HEK293 (cell line): ENCODE measurements at regions not wholly inside any gene's neighbourhood (a gene's known extent, or its start where the extent isn't known, plus 50 kb on each side); places are given as distances from the start of the nearest gene placed in this dataset.

Experiments
- CTCF ChIA-PET: fragments of 350-600 bp; formaldehyde crosslinking; extraction: SDS; loops from one replicate; lab custom pipeline; 2021; ENCODE audit warnings: antibody characterized with exemption; lab: Yijun Ruan, JAX
- POLR2A ChIA-PET: fragments of 300-600 bp; formaldehyde crosslinking; extraction: SDS; loops from one replicate; lab custom pipeline; 2020; ENCODE audit warnings: antibody characterized with exemption, inconsistent platforms; lab: Yijun Ruan, JAX
- H3K27ac ChIP-seq: fragments of 200-500 bp; sonication (Bioruptor generic); 2 replicates; pipeline ENCODE4 v1.5.1; 2014; ENCODE audit warnings: low read depth, low read length, control low read depth, inconsistent platforms; ENCODE audit errors: extremely low read depth
- H3K36me3 ChIP-seq, 2 experiments: fragments of 200-500 bp in 1 of 2; sonication (Bioruptor generic) in 1 of 2; 1 replicate in 1 of 2; 2 replicates in 1 of 2; pipeline ENCODE4 v1.5.1; 2014 to 2017; ENCODE audit warnings: inconsistent platforms in 2 of 2, low read length in 2 of 2; ENCODE audit not compliant: control insufficient read depth in 2 of 2, insufficient read depth in 1 of 2
- H3K4me1 ChIP-seq: fragments of 200-500 bp; sonication (Bioruptor generic); 2 replicates; pipeline ENCODE4 v1.5.1; 2014; ENCODE audit warnings: mild to moderate bottlenecking, low read length, inconsistent platforms; ENCODE audit not compliant: control insufficient read depth, insufficient read depth
- H3K4me3 ChIP-seq: 2 replicates; pipeline ENCODE4 v1.5.1; 2011; ENCODE audit warnings: low read depth, mild to moderate bottlenecking, control low read depth, low read length, moderate library complexity
- H3K9me3 ChIP-seq: fragments of 200-500 bp; sonication (Bioruptor generic); 2 replicates; pipeline ENCODE4 v1.5.1; 2014; ENCODE audit warnings: low read depth, low read length, inconsistent platforms; ENCODE audit not compliant: control insufficient read depth, insufficient read depth
- GLI4 ChIP-seq: fragments of 450-650 bp; formaldehyde crosslinking; IDR thresholded peaks from 2 replicates; pipeline ENCODE4 v1.5.1; 2016; ENCODE audit warnings: missing biosample characterization, missing genetic modification characterization
- GLIS2 ChIP-seq: fragments of 450-650 bp; formaldehyde crosslinking; IDR thresholded peaks from 2 replicates; pipeline ENCODE4 v1.5.1; 2016; ENCODE audit warnings: missing biosample characterization, missing genetic modification characterization
- KLF16 ChIP-seq: fragments of 450-650 bp; formaldehyde crosslinking; IDR thresholded peaks from 2 replicates; pipeline ENCODE4 v1.5.1; 2017; ENCODE audit warnings: missing biosample characterization, missing genetic modification characterization
- KLF9 ChIP-seq: fragments of 450-650 bp; formaldehyde crosslinking; IDR thresholded peaks from 2 replicates; pipeline ENCODE4 v1.5.1; 2016; ENCODE audit warnings: missing biosample characterization, missing genetic modification characterization, low read depth
- MZF1 ChIP-seq: fragments of 450-650 bp; formaldehyde crosslinking; IDR thresholded peaks from 2 replicates; pipeline ENCODE4 v1.5.1; 2017; ENCODE audit warnings: missing biosample characterization, missing genetic modification characterization, borderline replicate concordance
- WT1 ChIP-seq: fragments of 450-650 bp; formaldehyde crosslinking; IDR thresholded peaks from 2 replicates; pipeline ENCODE4 v1.5.1; 2016; ENCODE audit warnings: missing biosample characterization, missing genetic modification characterization
- YY1 ChIP-seq: fragments of 450-650 bp; formaldehyde crosslinking; IDR thresholded peaks from 2 replicates; pipeline ENCODE4 v1.5.1; 2018; ENCODE audit warnings: missing biosample characterization, missing genetic modification characterization
- ZBTB17 ChIP-seq: fragments of 450-650 bp; formaldehyde crosslinking; IDR thresholded peaks from 2 replicates; pipeline ENCODE4 v1.5.1; 2016; ENCODE audit warnings: missing biosample characterization, missing genetic modification characterization
- ZNF221 ChIP-seq: fragments of 450-650 bp; formaldehyde crosslinking; IDR thresholded peaks from 2 replicates; pipeline ENCODE4 v1.5.1; 2017; ENCODE audit warnings: missing biosample characterization, missing genetic modification characterization, borderline replicate concordance
- ZNF423 ChIP-seq: fragments of 450-650 bp; formaldehyde crosslinking; IDR thresholded peaks from 2 replicates; pipeline ENCODE4 v1.5.1; 2016; ENCODE audit warnings: missing biosample characterization, missing genetic modification characterization
- ZNF548 ChIP-seq: fragments of 450-650 bp; formaldehyde crosslinking; IDR thresholded peaks from 2 replicates; pipeline ENCODE4 v1.5.1; 2016; ENCODE audit warnings: missing biosample characterization, missing genetic modification characterization
- ZNF555 ChIP-seq: fragments of 450-650 bp; formaldehyde crosslinking; conservative IDR thresholded peaks from 2 replicates; pipeline ENCODE4 v1.5.1; 2017; ENCODE audit warnings: missing biosample characterization, mild to moderate bottlenecking, missing genetic modification characterization, inconsistent platforms
- ZNF776 ChIP-seq: fragments of 450-650 bp; formaldehyde crosslinking; IDR thresholded peaks from 2 replicates; pipeline ENCODE4 v1.5.0; 2017; ENCODE audit warnings: missing biosample characterization, missing genetic modification characterization, borderline replicate concordance
- ZNF830 ChIP-seq: fragments of 450-650 bp; IDR thresholded peaks from 2 replicates; pipeline ENCODE4 v1.5.0; 2018; ENCODE audit warnings: missing biosample characterization, missing genetic modification characterization, low read depth, mild to moderate bottlenecking, moderate library complexity
- ZNF837 ChIP-seq: fragments of 450-650 bp; formaldehyde crosslinking; IDR thresholded peaks from 2 replicates; pipeline ENCODE4 v1.5.1; 2016; ENCODE audit warnings: missing biosample characterization, missing genetic modification characterization
- ZXDB ChIP-seq: fragments of 450-650 bp; formaldehyde crosslinking; IDR thresholded peaks from 2 replicates; pipeline ENCODE4 v1.5.1; 2016; ENCODE audit warnings: missing biosample characterization, missing genetic modification characterization
- TF ChIP-seq, protein P1 (sequence below): fragments of 450-650 bp; formaldehyde crosslinking; IDR thresholded peaks from 2 replicates; pipeline ENCODE4 v1.5.1; 2016; ENCODE audit warnings: missing biosample characterization, missing genetic modification characterization
- TF ChIP-seq, protein P2 (sequence below): fragments of 450-650 bp; formaldehyde crosslinking; IDR thresholded peaks from 2 replicates; pipeline ENCODE4 v1.5.1; 2016; ENCODE audit warnings: missing biosample characterization, missing genetic modification characterization
- TF ChIP-seq, protein P3 (sequence below): IDR thresholded peaks from 2 replicates; pipeline ENCODE4 v1.6.1; 2011; ENCODE audit warnings: mild to moderate bottlenecking, low read depth, low read length, borderline replicate concordance
- TF ChIP-seq, protein P4 (sequence below): fragments of 450-650 bp; formaldehyde crosslinking; IDR thresholded peaks from 2 replicates; pipeline ENCODE4 v1.5.1; 2016; ENCODE audit warnings: missing biosample characterization, missing genetic modification characterization
- TF ChIP-seq, protein P5 (sequence below): fragments of 450-650 bp; formaldehyde crosslinking; IDR thresholded peaks from 2 replicates; pipeline ENCODE4 v1.5.1; 2016; ENCODE audit warnings: missing biosample characterization, missing genetic modification characterization
- TF ChIP-seq, protein P6 (sequence below): fragments of 450-650 bp; formaldehyde crosslinking; IDR thresholded peaks from 2 replicates; pipeline ENCODE4 v1.5.1; 2016; ENCODE audit warnings: missing biosample characterization, missing genetic modification characterization

DNA sequence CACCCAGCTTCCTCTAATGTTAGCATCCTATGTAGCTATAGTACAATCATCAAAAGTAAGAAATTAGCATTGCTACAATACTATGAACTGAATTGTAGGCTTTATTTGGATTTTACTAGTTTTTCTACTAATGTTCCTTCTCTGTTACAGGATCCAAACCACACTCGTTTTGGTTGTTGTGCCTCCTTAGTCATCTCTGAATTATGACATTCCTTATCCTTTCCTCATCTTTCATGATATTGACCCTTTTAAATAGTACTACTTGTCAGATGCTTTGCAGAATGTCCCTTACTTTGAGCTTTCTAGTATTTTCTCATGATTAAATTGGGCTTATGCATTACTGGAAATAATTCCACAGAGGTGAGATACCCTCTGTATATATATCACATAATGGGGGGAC, 265.4 kb downstream of the VPS13C start:
- no peak for TF ChIP-seq ZNF837 (tag by site-specific recombination)
- TF ChIP-seq GLI4 (tag by site-specific recombination), result no peak
- no peak for TF ChIP-seq ZXDB
- TF ChIP-seq, protein P1, sequence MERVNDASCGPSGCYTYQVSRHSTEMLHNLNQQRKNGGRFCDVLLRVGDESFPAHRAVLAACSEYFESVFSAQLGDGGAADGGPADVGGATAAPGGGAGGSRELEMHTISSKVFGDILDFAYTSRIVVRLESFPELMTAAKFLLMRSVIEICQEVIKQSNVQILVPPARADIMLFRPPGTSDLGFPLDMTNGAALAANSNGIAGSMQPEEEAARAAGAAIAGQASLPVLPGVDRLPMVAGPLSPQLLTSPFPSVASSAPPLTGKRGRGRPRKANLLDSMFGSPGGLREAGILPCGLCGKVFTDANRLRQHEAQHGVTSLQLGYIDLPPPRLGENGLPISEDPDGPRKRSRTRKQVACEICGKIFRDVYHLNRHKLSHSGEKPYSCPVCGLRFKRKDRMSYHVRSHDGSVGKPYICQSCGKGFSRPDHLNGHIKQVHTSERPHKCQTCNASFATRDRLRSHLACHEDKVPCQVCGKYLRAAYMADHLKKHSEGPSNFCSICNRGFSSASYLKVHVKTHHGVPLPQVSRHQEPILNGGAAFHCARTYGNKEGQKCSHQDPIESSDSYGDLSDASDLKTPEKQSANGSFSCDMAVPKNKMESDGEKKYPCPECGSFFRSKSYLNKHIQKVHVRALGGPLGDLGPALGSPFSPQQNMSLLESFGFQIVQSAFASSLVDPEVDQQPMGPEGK (tag by site-specific recombination), result no peak
- TF ChIP-seq MZF1, result no peak
- TF ChIP-seq, protein P2, sequence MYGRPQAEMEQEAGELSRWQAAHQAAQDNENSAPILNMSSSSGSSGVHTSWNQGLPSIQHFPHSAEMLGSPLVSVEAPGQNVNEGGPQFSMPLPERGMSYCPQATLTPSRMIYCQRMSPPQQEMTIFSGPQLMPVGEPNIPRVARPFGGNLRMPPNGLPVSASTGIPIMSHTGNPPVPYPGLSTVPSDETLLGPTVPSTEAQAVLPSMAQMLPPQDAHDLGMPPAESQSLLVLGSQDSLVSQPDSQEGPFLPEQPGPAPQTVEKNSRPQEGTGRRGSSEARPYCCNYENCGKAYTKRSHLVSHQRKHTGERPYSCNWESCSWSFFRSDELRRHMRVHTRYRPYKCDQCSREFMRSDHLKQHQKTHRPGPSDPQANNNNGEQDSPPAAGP (tag by site-specific recombination), result no peak
- no peak for TF ChIP-seq ZBTB17 (tag by site-specific recombination)
- no peak for TF ChIP-seq ZNF221 (tag by site-specific recombination)
- TF ChIP-seq, all 188 proteins: peak for 0
- no peaks in the 10 kb centered on the region for H3K9me3 ChIP-seq
- POLR2A ChIA-PET, result no interaction called here
- no peaks in the 10 kb centered on the region for H3K36me3 ChIP-seq
- no peaks in the 10 kb centered on the region for H3K4me1 ChIP-seq
- CTCF ChIA-PET, result no interaction called here
- H3K27ac ChIP-seq, result no peak overlapping the region
- no peak overlapping the region for H3K4me3 ChIP-seq

DNA sequence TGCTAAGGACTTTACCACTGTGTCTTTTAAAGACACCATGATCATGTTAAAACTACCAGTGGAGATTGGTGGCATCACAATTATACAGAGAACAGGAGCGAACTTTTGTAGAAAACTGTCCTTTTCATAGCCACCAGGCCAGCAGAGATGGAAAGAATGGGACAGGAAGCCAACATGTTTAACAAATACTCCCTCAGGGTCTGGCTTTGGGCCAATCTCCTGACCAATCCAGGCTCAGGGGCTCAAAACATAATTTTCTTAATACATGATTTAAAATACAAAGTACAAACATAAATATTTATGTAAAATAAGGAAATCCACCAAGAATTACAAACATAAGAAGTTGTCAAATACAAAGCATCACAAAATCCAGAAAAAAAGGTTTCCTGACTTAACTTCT, 266.0 kb downstream of the VPS13C start:
- TF ChIP-seq WT1 (tag by site-specific recombination) (no peak), ZNF548 (tag by site-specific recombination) (no peak), ZNF555 (tag by site-specific recombination) (no peak), GLIS2 (tag by site-specific recombination) (no peak), YY1 (tag by site-specific recombination) (no peak), ZNF830 (tag by site-specific recombination) (no peak), KLF16 (no peak), ZNF423 (tag by site-specific recombination) (no peak), ZNF776 (tag by site-specific recombination) (no peak), KLF9 (tag by site-specific recombination) (no peak)
- TF ChIP-seq, protein P3, sequence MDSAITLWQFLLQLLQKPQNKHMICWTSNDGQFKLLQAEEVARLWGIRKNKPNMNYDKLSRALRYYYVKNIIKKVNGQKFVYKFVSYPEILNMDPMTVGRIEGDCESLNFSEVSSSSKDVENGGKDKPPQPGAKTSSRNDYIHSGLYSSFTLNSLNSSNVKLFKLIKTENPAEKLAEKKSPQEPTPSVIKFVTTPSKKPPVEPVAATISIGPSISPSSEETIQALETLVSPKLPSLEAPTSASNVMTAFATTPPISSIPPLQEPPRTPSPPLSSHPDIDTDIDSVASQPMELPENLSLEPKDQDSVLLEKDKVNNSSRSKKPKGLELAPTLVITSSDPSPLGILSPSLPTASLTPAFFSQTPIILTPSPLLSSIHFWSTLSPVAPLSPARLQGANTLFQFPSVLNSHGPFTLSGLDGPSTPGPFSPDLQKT, result no peak
- TF ChIP-seq, protein P4, sequence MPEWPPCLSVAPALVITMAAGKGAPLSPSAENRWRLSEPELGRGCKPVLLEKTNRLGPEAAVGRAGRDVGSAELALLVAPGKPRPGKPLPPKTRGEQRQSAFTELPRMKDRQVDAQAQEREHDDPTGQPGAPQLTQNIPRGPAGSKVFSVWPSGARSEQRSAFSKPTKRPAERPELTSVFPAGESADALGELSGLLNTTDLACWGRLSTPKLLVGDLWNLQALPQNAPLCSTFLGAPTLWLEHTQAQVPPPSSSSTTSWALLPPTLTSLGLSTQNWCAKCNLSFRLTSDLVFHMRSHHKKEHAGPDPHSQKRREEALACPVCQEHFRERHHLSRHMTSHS, result no peak
- TF ChIP-seq, protein P5, sequence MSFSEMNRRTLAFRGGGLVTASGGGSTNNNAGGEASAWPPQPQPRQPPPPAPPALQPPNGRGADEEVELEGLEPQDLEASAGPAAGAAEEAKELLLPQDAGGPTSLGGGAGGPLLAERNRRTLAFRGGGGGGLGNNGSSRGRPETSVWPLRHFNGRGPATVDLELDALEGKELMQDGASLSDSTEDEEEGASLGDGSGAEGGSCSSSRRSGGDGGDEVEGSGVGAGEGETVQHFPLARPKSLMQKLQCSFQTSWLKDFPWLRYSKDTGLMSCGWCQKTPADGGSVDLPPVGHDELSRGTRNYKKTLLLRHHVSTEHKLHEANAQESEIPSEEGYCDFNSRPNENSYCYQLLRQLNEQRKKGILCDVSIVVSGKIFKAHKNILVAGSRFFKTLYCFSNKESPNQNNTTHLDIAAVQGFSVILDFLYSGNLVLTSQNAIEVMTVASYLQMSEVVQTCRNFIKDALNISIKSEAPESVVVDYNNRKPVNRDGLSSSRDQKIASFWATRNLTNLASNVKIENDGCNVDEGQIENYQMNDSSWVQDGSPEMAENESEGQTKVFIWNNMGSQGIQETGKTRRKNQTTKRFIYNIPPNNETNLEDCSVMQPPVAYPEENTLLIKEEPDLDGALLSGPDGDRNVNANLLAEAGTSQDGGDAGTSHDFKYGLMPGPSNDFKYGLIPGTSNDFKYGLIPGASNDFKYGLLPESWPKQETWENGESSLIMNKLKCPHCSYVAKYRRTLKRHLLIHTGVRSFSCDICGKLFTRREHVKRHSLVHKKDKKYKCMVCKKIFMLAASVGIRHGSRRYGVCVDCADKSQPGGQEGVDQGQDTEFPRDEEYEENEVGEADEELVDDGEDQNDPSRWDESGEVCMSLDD, result no peak
- TF ChIP-seq, protein P6, sequence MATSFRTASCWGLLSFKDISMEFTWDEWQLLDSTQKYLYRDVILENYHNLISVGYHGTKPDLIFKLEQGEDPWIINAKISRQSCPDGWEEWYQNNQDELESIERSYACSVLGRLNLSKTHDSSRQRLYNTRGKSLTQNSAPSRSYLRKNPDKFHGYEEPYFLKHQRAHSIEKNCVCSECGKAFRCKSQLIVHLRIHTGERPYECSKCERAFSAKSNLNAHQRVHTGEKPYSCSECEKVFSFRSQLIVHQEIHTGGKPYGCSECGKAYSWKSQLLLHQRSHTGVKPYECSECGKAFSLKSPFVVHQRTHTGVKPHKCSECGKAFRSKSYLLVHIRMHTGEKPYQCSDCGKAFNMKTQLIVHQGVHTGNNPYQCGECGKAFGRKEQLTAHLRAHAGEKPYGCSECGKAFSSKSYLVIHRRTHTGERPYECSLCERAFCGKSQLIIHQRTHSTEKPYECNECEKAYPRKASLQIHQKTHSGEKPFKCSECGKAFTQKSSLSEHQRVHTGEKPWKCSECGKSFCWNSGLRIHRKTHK (tag by site-specific recombination), result no peak
- TF ChIP-seq, all 188 proteins: peak for 0
- no peaks in the 10 kb centered on the region for H3K9me3 ChIP-seq
- H3K27ac ChIP-seq, result no peak overlapping the region
- no peaks in the 10 kb centered on the region for H3K36me3 ChIP-seq
- POLR2A ChIA-PET, result no interaction called here
- CTCF ChIA-PET, result no interaction called here
- no peak overlapping the region for H3K4me3 ChIP-seq
- no peaks in the 10 kb centered on the region for H3K4me1 ChIP-seq
